Astrocyte (in vitro differentiated cells and primary cell): ENCODE measurements at regions not wholly inside any gene's neighbourhood (a gene's known extent, or its start where the extent isn't known, plus 50 kb on each side); places are given as distances from the start of the nearest gene placed in this dataset.

Source experiments
- EZH2 ChIP-seq: IDR thresholded peaks from 2 replicates; pipeline ENCODE4 v1.6.1; 2012; ENCODE audit warnings: mild to moderate bottlenecking, low read length, inconsistent platforms; ENCODE audit not compliant: insufficient read depth
- TF ChIP-seq, protein P1 (sequence below): IDR thresholded peaks from 2 replicates; pipeline ENCODE4 v1.5.1; 2011; ENCODE audit warnings: low read depth, mild to moderate bottlenecking, inconsistent platforms, low read length, moderate library complexity; ENCODE audit not compliant: insufficient read depth

DNA sequence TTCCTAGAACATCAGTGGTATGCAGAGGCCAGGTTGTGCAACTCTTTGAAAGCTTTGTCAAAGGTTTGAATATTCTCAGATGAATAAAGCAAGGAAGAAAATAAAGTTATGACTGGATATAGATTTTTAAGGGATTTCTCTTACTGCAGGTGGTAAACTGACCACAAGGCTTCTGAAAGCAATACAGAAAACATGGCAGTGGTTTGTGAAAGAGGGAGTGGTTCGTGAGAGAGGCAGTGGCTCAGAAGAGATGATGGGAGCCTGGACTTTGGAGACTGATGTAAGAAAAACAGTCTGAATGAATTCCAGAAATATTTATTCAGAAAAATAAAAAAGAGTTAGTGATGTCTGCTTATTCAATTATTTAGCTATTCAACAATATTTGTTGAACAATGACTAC, 380.4 kb upstream of the CTNND2 start:
- TF ChIP-seq, protein P1, sequence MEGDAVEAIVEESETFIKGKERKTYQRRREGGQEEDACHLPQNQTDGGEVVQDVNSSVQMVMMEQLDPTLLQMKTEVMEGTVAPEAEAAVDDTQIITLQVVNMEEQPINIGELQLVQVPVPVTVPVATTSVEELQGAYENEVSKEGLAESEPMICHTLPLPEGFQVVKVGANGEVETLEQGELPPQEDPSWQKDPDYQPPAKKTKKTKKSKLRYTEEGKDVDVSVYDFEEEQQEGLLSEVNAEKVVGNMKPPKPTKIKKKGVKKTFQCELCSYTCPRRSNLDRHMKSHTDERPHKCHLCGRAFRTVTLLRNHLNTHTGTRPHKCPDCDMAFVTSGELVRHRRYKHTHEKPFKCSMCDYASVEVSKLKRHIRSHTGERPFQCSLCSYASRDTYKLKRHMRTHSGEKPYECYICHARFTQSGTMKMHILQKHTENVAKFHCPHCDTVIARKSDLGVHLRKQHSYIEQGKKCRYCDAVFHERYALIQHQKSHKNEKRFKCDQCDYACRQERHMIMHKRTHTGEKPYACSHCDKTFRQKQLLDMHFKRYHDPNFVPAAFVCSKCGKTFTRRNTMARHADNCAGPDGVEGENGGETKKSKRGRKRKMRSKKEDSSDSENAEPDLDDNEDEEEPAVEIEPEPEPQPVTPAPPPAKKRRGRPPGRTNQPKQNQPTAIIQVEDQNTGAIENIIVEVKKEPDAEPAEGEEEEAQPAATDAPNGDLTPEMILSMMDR: no peak
- TF ChIP-seq EZH2: no peak
